Heart left ventricle (tissue), 16 donors: ENCODE measurements at regions not wholly inside any gene's neighbourhood (a gene's known extent, or its start where the extent isn't known, plus 50 kb on each side); places are given as distances from the start of the nearest gene placed in this dataset.

Experiments used
- ATAC-seq, 4 donors: fragments of 200-7000 bp; cut with Tn5 transposase; one replicate each; pipeline ENCODE4 v1.9.1; 2020 to 2022; ENCODE audit warnings: moderate library complexity in 4 of 4, mild to moderate bottlenecking in 3 of 4, moderate number of reproducible peaks in 1 of 4
- DNase-seq, 5 donors: peaks; one replicate each; pipeline ENCODE4 v3.0.0-alpha.2; 2020
- H3K27ac ChIP-seq, 12 donors: fragments of 200-600 bp; sonication (generic) in 4 of 12; one replicate each; pipeline versions ENCODE4 v1.5.0 to v1.8.0; 2016 to 2022; ENCODE audit warnings: mild to moderate bottlenecking in 2 of 12
- H3K27me3 ChIP-seq, 9 donors: fragments of 200-600 bp; sonication (generic) in 2 of 9; one replicate each; pipeline versions ENCODE4 v1.5.1 to v1.8.0; 2016 to 2022; ENCODE audit warnings: mild to moderate bottlenecking in 3 of 9
- H3K36me3 ChIP-seq, 9 donors: fragments of 200-600 bp; sonication (generic) in 2 of 9; one replicate each; pipeline versions ENCODE4 v1.5.0 to v1.8.0; 2018 to 2022; ENCODE audit warnings: mild to moderate bottlenecking in 2 of 9
- H3K4me1 ChIP-seq, 12 donors: fragments of 200-600 bp; sonication (generic) in 4 of 12; one replicate each; pipeline versions ENCODE4 v1.5.0 to v1.8.0; 2016 to 2022; ENCODE audit warnings: mild to moderate bottlenecking in 3 of 12
- H3K4me3 ChIP-seq, 12 donors: fragments of 200-600 bp; sonication (generic) in 4 of 12; one replicate each; pipeline versions ENCODE4 v1.5.0 to v1.8.0; 2017 to 2022; ENCODE audit warnings: mild to moderate bottlenecking in 9 of 12, moderate library complexity in 4 of 12
- H3K9me3 ChIP-seq, 12 donors: fragments of 200-600 bp; sonication (generic) in 4 of 12; one replicate each; pipeline versions ENCODE4 v1.5.0 to v1.8.0; 2016 to 2022; ENCODE audit warnings: mild to moderate bottlenecking in 1 of 12
- CTCF ChIP-seq, 12 donors: fragments of 200-600 bp; sonication (generic) in 4 of 12; IDR thresholded peaks; one replicate each; pipeline versions ENCODE4 v1.5.0 to v1.8.0; 2018 to 2022; ENCODE audit warnings: antibody characterized with exemption in 12 of 12, mild to moderate bottlenecking in 5 of 12
- POLR2A ChIP-seq, 2 donors: fragments of 450-650 bp; IDR thresholded peaks; one replicate each; pipeline ENCODE4 v1.6.1; 2017; ENCODE audit warnings: antibody characterized with exemption in 2 of 2, mild to moderate bottlenecking in 2 of 2, moderate library complexity in 2 of 2
- WGBS, 4 donors: extraction: QIAGEN DNeasy Blood & Tissue Kit in 2 of 4; methylation state at CpG; one replicate each; pipeline versions ENCODE4 v1.1.5 to v1.1.7; 2013 to 2018; 5-methylcytosine and 5-hydroxymethylcytosine counted together
- intact Hi-C, 10 donors: fragments of 100-400 bp; cut with DNase I; formaldehyde crosslinking; loops; one replicate each; pipeline versions ENCODE4 v1.11.1 to v1.14.2; 2022
- donor health status: ischemic (EF 13 %, LVEDD 7.1; RV severe dilation, severe dysfunction).
- donor health status: healthy with polysubstance abuse.
- donor health status: DM: no; HTN: yes; CAD: no.
- donor health status: DM: no; HTN: no; CAD: no.
- donor health status: ischemic (EF 25% LVEDD 6.9; RV normal size, moderate dysfunction).
- donor health status: ischemic (EF 25% LVEDD 5.7; RV mildly dilated, moderate dysfunction).
- donor health status: healthy.
- donor health status: DM: yes; HTN: yes; CAD: no.
- donor health status: ischemic (EF 35%, LVEDD 5.7; RV mildly dilated, moderate dysfunction).
- donor health status: nonischemic (EF 11% LVEDD 7.7; RV severe dilation, severe dysfunction).
- donor health status: DM: yes; HTN: yes; CAD: no.
- donor health status: PGD.
- donor health status: ischemic (EF 29% LVEDD 5.4; RV normal size, mild dysfunction).
- donor health status: nonischemic (EF 23%, LVEDD 6.1; RV moderate dilation, normal function).

GRCh38 chr16:82260212-82260795, 90.3 kb upstream of the MPHOSPH6 start:
- no peak for ATAC-seq
- WGBS, 4 donors, result 68 to 87% (median 84%) methylated on average over 6 of the region's 6 CpGs

GRCh38 chr16:82259731-82260130, 89.7 kb upstream of the MPHOSPH6 start:
- Histone ChIP-seq H3K4me3 (no peak overlapping the region), H3K4me1 (peaks cover 0 to 13% (median 0%) of the 10 kb centered on the region in 12 donors), H3K27ac (no peak overlapping the region), H3K27me3 (no peaks in the 10 kb centered on the region), H3K9me3 (no peaks in the 10 kb centered on the region), H3K36me3 (no peaks in the 10 kb centered on the region)
- TF ChIP-seq CTCF (IDR thresholded peaks at IDR 0.05) (no peak), POLR2A (IDR thresholded peaks at IDR 0.05) (no peak)
- ATAC-seq (no peak), DNase-seq (no peak)
- intact Hi-C loops, result loop anchor here (5.0 to 10.0 kb wide), 11 partner anchors 83 to 1188 kb away; no protein-coding TSS in a partner anchor
- WGBS, 4 donors, result 87 to 90% (median 89%) methylated on average over 1 of the region's 1 CpG

More at GRCh38 chr16:82260212-82260795, 90.3 kb upstream of the MPHOSPH6 start:
- TF ChIP-seq POLR2A (IDR thresholded peaks at IDR 0.05), result no peak
- TF ChIP-seq CTCF (IDR thresholded peaks at IDR 0.05), result no peak
- H3K4me3 ChIP-seq, result no peak overlapping the region
- no peaks in the 10 kb centered on the region for H3K36me3 ChIP-seq
- H3K27ac ChIP-seq, result no peak overlapping the region
- peaks cover 0 to 13% (median 0%) of the 10 kb centered on the region in 12 donors for H3K4me1 ChIP-seq
- no peak for DNase-seq
- H3K27me3 ChIP-seq, result no peaks in the 10 kb centered on the region
- intact Hi-C loops, result loop anchor here (5.0 to 10.0 kb wide), 11 partner anchors 82 to 1187 kb away; no protein-coding TSS in a partner anchor
- no peaks in the 10 kb centered on the region for H3K9me3 ChIP-seq

- intact Hi-C loops, result no loop called here
- Histone ChIP-seq H3K27ac (no peak overlapping the region), H3K36me3 (no peaks in the 10 kb centered on the region), H3K4me3 (no peak overlapping the region), H3K4me1 (peaks cover 0 to 7% (median 0%) of the 10 kb centered on the region in 12 donors), H3K9me3 (no peaks in the 10 kb centered on the region), H3K27me3 (no peaks in the 10 kb centered on the region)
- 65 to 78% (median 70%) methylated on average over 7 of the region's 7 CpGs for WGBS, 4 donors
- DNase-seq (no peak), ATAC-seq (peak in 1 of 4 donors; percentile 34)
- no peak for TF ChIP-seq POLR2A (IDR thresholded peaks at IDR 0.05)
- no peak for TF ChIP-seq CTCF (IDR thresholded peaks at IDR 0.05)
Observed at GRCh38 chr16:82257990-82258389, 88.0 kb upstream of the MPHOSPH6 start.

- DNase-seq, result no peak
- no peak for TF ChIP-seq CTCF (IDR thresholded peaks at IDR 0.05)
- no peak for TF ChIP-seq POLR2A (IDR thresholded peaks at IDR 0.05)
- Histone ChIP-seq H3K36me3 (no peaks in the 10 kb centered on the region), H3K27me3 (no peaks in the 10 kb centered on the region), H3K4me1 (no peaks in the 10 kb centered on the region), H3K4me3 (no peak overlapping the region), H3K9me3 (no peaks in the 10 kb centered on the region), H3K27ac (no peak overlapping the region)
- WGBS, 4 donors, result 56 to 70% (median 62%) methylated on average over 2 of the region's 2 CpGs
- ATAC-seq, result no peak
- intact Hi-C loops, result no loop called here
Observed at GRCh38 chr16:82252582-82252981, 82.6 kb upstream of the MPHOSPH6 start.
